IPS DF 6.9 (cell line): ENCODE measurements at regions not wholly inside any gene's neighbourhood (a gene's known extent, or its start where the extent isn't known, plus 50 kb on each side); places are given as distances from the start of the nearest gene placed in this dataset.
"Not testable (repeated sequence)": the region's sequence is repeated elsewhere in the genome, so short reads cannot be mapped to it uniquely, and the experiment has no call there.

Source experiments
- DNase-seq: peaks from one replicate; pipeline ENCODE4 v3.0.0-alpha.2; 2013; ENCODE audit warnings: low read depth, low spot score
- H3K27ac ChIP-seq: one replicate; pipeline ENCODE4 v1.5.1; 2013; ENCODE audit warnings: low read length, control low read depth
- H3K27me3 ChIP-seq: 2 replicates; pipeline ENCODE4 v1.6.1; 2013; ENCODE audit warnings: mild to moderate bottlenecking, low read length; ENCODE audit not compliant: control insufficient read depth, insufficient read depth
- H3K36me3 ChIP-seq: 2 replicates; pipeline ENCODE4 v1.6.1; 2013; ENCODE audit warnings: low read length; ENCODE audit not compliant: control insufficient read depth, insufficient read depth
- H3K4me1 ChIP-seq: 2 replicates; pipeline ENCODE4 v1.6.1; 2013; ENCODE audit warnings: low read length; ENCODE audit not compliant: control insufficient read depth, insufficient read depth
- H3K4me3 ChIP-seq: 2 replicates; pipeline ENCODE4 v1.5.1; 2013; ENCODE audit warnings: mild to moderate bottlenecking, low read length
- H3K9me3 ChIP-seq: 2 replicates; pipeline ENCODE4 v1.6.1; 2013; ENCODE audit warnings: low read length, inconsistent platforms; ENCODE audit not compliant: control insufficient read depth, insufficient read depth
- WGBS: extraction: QIAGEN DNeasy Blood & Tissue Kit; methylation state at CpG from one replicate; pipeline ENCODE4 v1.1.7; 2013; ENCODE audit warnings: mixed read lengths, missing lambda C conversion rate; ENCODE audit not compliant: insufficient read length, insufficient coverage; 5-methylcytosine and 5-hydroxymethylcytosine counted together

DNA sequence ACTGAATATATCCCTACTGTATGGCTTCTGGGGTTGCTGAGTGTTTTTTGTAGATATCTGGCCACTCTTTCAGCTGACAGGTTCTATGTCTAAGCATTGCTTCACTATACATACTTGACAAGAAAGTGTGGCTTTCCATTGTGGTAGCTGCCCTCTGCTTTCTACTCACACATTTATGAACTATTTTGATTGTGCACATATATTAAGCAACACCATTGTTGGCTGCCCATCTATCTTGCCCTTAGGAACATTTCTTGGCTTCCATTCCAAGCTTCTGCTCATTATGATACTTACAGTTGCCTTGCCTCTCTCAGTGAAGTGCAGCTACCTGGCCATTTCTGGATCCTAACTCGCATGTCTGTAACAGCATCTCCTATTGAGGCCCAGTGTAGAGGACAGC lies 153.6 kb upstream of the MOCS2 start:
- Histone ChIP-seq H3K36me3 (no peaks in the 10 kb centered on the region), H3K9me3 (0 out of 2 replicates have a peak, but pooled peaks cover 3% of the 10 kb centered on the region), H3K27ac (no peak overlapping the region), H3K4me1 (no peaks in the 10 kb centered on the region), H3K27me3 (no peaks in the 10 kb centered on the region), H3K4me3 (no peak overlapping the region)
- no CpG with 5 or more reads among the region's 1 CpG for WGBS
- no peak for DNase-seq

DNA sequence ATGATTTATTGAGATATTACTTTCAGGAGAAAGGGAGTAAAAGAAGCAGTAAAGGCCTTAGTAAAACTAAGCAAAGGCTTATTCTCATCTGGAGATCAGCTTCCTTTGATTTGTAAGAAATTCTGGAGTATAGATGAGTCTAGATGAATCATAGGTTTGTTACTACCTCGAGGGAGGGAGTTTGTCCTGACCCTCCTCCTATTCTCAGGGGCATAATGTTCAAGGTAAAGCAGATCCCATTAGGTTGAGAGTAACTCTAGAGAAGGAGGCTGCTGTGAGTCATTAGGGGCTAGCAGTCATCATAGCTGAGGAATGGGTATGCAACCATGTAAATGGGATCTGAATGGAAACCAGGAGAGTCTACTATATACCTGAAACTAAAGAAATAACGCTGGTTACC lies 155.5 kb upstream of the MOCS2 start:
- WGBS: no CpG with 5 or more reads among the region's 2 CpGs
- DNase-seq: no peak
- H3K36me3 ChIP-seq: no peaks in the 10 kb centered on the region
- H3K4me1 ChIP-seq: no peaks in the 10 kb centered on the region
- H3K9me3 ChIP-seq: 0 out of 2 replicates have a peak, but pooled peaks cover 3% of the 10 kb centered on the region
- H3K27me3 ChIP-seq: no peaks in the 10 kb centered on the region
- no peak overlapping the region for H3K4me3 ChIP-seq
- H3K27ac ChIP-seq: no peak overlapping the region

DNA sequence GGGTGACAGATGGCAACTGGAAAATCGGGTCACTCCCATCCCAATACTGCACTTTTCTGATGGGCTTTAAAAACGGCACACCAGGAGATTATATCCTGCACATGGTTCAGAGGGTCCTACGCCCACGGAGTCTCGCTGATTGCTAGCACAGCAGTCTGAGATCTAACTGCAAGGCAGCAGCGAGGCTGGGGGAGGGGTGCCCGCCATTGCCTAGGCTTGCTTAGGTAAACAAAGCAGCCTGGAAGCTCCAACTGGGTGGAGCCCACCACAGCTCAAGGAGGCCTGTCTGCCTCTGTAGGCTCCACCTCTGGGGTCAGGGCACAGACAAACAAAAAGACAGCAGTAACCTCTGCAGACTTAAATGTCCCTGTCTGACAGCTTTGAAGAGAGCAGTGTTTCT lies 158.7 kb upstream of the MOCS2 start:
- not testable (repeated sequence) for H3K4me1 ChIP-seq, H3K27me3 ChIP-seq, DNase-seq, H3K9me3 ChIP-seq, H3K27ac ChIP-seq, H3K4me3 ChIP-seq, H3K36me3 ChIP-seq
- no CpG with 5 or more reads among the region's 7 CpGs for WGBS

DNA sequence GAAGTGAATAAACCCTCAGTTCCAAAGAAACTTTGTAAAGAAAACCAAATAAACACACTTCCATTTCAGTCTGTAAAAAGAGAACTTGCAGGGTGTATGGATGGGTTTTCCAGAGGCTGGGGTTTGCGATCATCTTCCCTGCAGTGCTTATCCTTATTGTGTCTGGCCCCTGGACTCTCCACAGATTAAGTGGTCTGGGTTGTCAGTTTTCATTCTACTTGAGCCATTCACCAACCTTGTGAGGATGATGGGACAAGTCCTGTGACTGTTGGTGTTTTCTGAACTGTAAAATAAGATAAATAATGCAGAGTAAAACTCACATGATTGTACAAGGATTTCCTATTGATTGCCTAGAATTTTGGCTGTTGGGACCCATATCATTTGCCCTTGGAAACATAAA lies 166.1 kb upstream of the MOCS2 start:
- no peak for DNase-seq
- Histone ChIP-seq H3K27me3 (no peaks in the 10 kb centered on the region), H3K27ac (no peak overlapping the region), H3K4me1 (no peaks in the 10 kb centered on the region), H3K4me3 (no peak overlapping the region), H3K36me3 (no peaks in the 10 kb centered on the region), H3K9me3 (no peaks in the 10 kb centered on the region)
- no CpG with 5 or more reads among the region's 1 CpG for WGBS

DNA sequence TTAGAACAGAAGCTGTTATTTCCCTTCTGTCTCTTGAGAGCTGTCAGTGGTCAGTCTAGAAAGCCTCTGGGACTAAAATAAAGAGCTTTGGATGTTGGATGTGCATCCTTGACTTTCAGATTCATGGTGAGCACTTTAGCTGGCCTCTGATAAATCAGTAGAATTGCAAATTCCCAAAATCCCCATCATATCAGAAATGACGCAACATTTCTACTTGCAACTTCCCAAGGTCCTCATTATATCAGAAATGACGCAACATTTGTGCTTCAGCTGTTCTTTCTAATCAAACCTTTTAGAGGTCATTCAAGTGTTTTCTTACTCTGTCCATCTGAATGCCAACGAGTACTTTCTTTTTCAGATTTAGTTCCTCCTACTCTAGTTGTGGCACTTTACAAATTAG lies 167.3 kb upstream of the MOCS2 start:
- H3K4me3 ChIP-seq: no peak overlapping the region
- no peaks in the 10 kb centered on the region for H3K9me3 ChIP-seq
- no peak for DNase-seq
- no peaks in the 10 kb centered on the region for H3K27me3 ChIP-seq
- WGBS: no CpG with 5 or more reads among the region's 3 CpGs
- no peaks in the 10 kb centered on the region for H3K36me3 ChIP-seq
- H3K27ac ChIP-seq: no peak overlapping the region
- H3K4me1 ChIP-seq: no peaks in the 10 kb centered on the region

DNA sequence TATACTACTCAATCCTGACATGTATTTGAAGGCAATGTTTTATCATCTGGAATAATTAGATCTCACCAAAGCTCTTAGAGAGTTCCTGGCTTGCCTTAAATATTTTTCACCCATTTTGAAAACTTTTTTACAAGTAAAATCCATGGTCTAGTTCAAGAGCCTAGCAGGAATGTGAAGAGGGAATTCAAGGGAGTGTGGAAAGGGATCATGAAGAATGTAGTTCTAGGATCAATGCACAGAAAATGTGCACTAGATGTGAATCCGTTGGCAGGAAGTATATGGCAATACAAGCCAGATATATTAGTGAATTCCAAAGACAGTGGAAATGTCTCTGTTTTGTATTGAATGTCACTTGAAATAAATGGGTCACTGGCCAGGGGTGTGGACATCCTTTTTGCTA lies 167.9 kb upstream of the MOCS2 start:
- no peak for DNase-seq
- Histone ChIP-seq H3K4me3 (no peak overlapping the region), H3K9me3 (no peaks in the 10 kb centered on the region), H3K4me1 (no peaks in the 10 kb centered on the region), H3K36me3 (no peaks in the 10 kb centered on the region), H3K27ac (no peak overlapping the region), H3K27me3 (no peaks in the 10 kb centered on the region)
- no CpG with 5 or more reads among the region's 1 CpG for WGBS

DNA sequence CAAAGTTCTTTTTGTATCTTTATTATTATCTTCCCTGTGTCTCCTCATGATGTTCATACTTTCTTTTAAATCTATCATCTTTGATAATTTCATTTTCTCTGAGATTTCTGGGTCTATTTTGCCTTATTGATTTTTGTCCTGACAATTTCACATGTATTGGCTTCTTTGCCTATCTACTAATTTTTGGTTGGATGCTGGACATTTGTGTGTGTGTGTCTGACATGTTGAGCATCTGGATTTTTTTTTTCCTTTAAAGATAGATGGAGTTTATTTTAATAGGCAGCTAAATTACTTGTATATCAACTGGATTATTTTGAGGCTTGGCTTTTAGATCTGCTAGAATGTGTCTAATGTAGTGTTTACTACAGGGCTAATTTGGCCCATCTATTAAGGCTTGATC lies 178.0 kb upstream of the MOCS2 start:
- H3K27me3 ChIP-seq: no peaks in the 10 kb centered on the region
- H3K4me3 ChIP-seq: no peak overlapping the region
- no peaks in the 10 kb centered on the region for H3K36me3 ChIP-seq
- DNase-seq: no peak
- no peaks in the 10 kb centered on the region; the same call in 1 of the 2 replicates for H3K9me3 ChIP-seq
- no peaks in the 10 kb centered on the region for H3K4me1 ChIP-seq
- H3K27ac ChIP-seq: no peak overlapping the region

DNA sequence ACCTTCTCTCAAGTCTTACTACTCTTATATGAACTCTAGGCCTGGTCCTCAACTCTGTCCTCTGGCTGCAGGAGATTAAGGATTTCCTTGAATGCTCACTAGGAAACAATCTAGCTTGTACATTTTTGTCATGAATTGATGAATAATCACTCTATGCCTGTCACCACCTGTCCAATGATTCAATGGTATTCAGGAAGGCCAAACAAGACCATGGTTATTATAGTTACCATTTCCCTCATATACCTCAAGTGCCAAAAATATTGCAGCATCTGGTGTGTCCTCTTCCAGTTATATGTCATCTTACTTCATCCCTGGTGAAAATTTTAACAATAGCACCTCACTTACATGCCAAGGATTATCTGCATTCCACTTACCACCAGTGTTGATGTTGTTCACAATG lies 179.0 kb upstream of the MOCS2 start:
- Histone ChIP-seq H3K4me1 (no peaks in the 10 kb centered on the region), H3K36me3 (no peaks in the 10 kb centered on the region), H3K9me3 (no peaks in the 10 kb centered on the region; the same call in 1 of the 2 replicates), H3K27ac (no peak overlapping the region), H3K4me3 (no peak overlapping the region), H3K27me3 (no peaks in the 10 kb centered on the region)
- no peak for DNase-seq

DNA sequence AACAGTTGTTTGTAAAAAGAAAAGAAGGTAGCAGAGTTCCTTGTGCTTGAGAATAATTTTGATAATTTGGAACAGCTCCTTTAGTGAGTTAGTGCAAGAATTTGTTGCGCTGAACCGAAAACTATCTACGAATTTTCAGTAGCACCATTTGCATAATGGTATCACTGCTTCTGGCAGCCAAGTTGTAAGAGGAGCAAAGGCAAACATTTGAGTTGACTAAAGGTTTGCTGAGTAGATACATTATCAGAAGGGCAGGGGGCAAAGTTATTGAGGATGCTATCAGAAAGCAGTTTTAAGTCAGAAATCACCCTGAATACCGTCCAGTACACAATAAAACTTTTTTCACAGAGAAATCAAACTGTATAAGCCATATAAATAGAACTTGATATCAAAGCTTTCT lies 181.5 kb upstream of the MOCS2 start:
- Histone ChIP-seq H3K4me3 (no peak overlapping the region), H3K36me3 (no peaks in the 10 kb centered on the region), H3K27ac (no peak overlapping the region), H3K27me3 (no peaks in the 10 kb centered on the region), H3K4me1 (no peaks in the 10 kb centered on the region), H3K9me3 (no peaks in the 10 kb centered on the region; the same call in 1 of the 2 replicates)
- DNase-seq: no peak
- WGBS: no CpG with 5 or more reads among the region's 4 CpGs

DNA sequence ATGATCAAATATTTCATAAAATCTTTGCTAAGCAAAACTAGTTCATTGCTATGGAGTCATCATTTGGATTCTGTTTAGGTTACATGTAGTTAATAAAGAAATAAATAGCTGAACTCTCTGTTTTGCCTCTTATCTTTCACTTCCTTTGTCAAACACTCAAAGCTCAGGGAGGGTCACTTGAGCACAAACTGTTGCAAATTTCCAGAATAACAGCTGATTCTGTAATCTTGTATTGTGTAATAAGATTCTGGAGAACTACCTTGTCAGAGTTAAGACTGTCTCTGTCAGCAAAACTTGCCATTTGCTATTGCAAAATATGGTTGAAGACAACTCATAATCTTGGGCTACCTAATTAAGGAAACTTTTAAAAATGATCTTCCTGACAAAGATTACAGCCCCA lies 182.0 kb upstream of the MOCS2 start:
- H3K27me3 ChIP-seq: no peaks in the 10 kb centered on the region
- DNase-seq: no peak
- no peak overlapping the region for H3K4me3 ChIP-seq
- no peak overlapping the region for H3K27ac ChIP-seq
- H3K4me1 ChIP-seq: no peaks in the 10 kb centered on the region
- no peaks in the 10 kb centered on the region for H3K36me3 ChIP-seq
- H3K9me3 ChIP-seq: no peaks in the 10 kb centered on the region; the same call in 1 of the 2 replicates

DNA sequence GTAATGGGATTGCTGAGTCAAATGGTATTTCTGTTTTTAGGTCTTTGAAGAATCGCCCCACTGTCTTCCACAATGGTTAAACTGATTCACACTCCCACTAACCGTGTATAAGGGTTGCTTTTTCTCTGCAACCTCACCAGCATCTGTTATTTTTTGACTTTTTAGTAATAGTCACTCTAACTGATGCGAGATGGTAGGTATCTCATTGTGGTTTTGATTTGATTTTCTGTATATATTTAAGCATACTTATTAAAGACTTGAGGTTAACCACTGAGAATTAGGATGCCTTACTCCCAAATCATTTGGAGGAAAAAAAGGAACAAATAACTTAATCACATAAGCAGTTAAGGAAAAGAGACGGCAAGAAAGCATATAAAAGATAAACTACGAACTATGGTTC lies 181.6 kb upstream of the FST start:
- no CpG with 5 or more reads among the region's 5 CpGs for WGBS
- no peak overlapping the region for H3K4me3 ChIP-seq
- H3K4me1 ChIP-seq: no peaks in the 10 kb centered on the region
- H3K9me3 ChIP-seq: no peaks in the 10 kb centered on the region
- H3K27ac ChIP-seq: no peak overlapping the region
- H3K27me3 ChIP-seq: no peaks in the 10 kb centered on the region
- no peaks in the 10 kb centered on the region for H3K36me3 ChIP-seq
- DNase-seq: no peak
